IMR-90 (cell line): ENCODE measurements at regions not wholly inside any gene's neighbourhood (a gene's known extent, or its start where the extent isn't known, plus 50 kb on each side); places are given as distances from the start of the nearest gene placed in this dataset.

Experiments used
- ATAC-seq: fragments of 200-7000 bp; cut with Tn5 transposase; 2 replicates; pipeline ENCODE4 v1.9.1; 2020; ENCODE audit warnings: low read depth, mild to moderate bottlenecking, moderate library complexity
- BruUV-seq: library from RNA; stranded (reverse); fragments of 400-500 nt; replicated peaks from 2 replicates; lab custom pipeline; 2021; lab: Mats Ljungman, UMichigan
- CTCF ChIA-PET: fragments of 300-600 bp; formaldehyde crosslinking; extraction: SDS; loops from one replicate; lab custom pipeline; 2021; ENCODE audit warnings: antibody characterized with exemption; lab: Yijun Ruan, JAX
- POLR2A ChIA-PET: fragments of 300-600 bp; sonication (Branson Sonifier 250); formaldehyde crosslinking; loops from one replicate; lab custom pipeline; 2022; ENCODE audit warnings: antibody characterized with exemption; ENCODE audit not compliant: unreplicated experiment; lab: Charles Lee
- DNase-seq: peaks from one replicate; pipeline ENCODE4 v3.0.0; 2013
- H2AFZ ChIP-seq: replicated peaks from 2 replicates; pipeline ENCODE3; 2013; ENCODE audit warnings: low read length, mild to moderate bottlenecking; ENCODE audit not compliant: poor library complexity
- H2AK5ac ChIP-seq: 2 replicates; pipeline ENCODE4 v1.6.1; 2013; ENCODE audit warnings: low read depth, low read length, inconsistent platforms
- H2AK9ac ChIP-seq: replicated peaks from 2 replicates; pipeline ENCODE3; 2013; ENCODE audit warnings: mild to moderate bottlenecking, low read depth, low read length, moderate library complexity; ENCODE audit not compliant: poor library complexity
- H2BK120ac ChIP-seq: 2 replicates; pipeline ENCODE4 v1.6.1; 2013; ENCODE audit warnings: low read depth, low read length, inconsistent platforms
- H2BK15ac ChIP-seq: 3 replicates; pipeline ENCODE4 v1.6.1; 2013; ENCODE audit warnings: low read depth, low read length, inconsistent platforms
- H2BK20ac ChIP-seq: 2 replicates; pipeline ENCODE4 v1.6.1; 2013; ENCODE audit warnings: low read depth, mild to moderate bottlenecking, inconsistent platforms, low read length, moderate library complexity
- H2BK5ac ChIP-seq: 2 replicates; pipeline ENCODE4 v1.6.1; 2013; ENCODE audit warnings: mild to moderate bottlenecking, low read depth, low read length, inconsistent platforms; ENCODE audit not compliant: poor library complexity, severe bottlenecking
- H3K14ac ChIP-seq: replicated peaks from 2 replicates; pipeline ENCODE4 v1.6.1; 2013; ENCODE audit warnings: low read depth, low read length, inconsistent platforms
- H3K18ac ChIP-seq: 2 replicates; pipeline ENCODE4 v1.6.1; 2013; ENCODE audit warnings: low read depth, low read length, control low read depth
- H3K23ac ChIP-seq: 2 replicates; pipeline ENCODE4 v1.6.1; 2013; ENCODE audit warnings: low read depth, low read length, inconsistent platforms
- H3K27ac ChIP-seq: 2 replicates; pipeline ENCODE4 v1.5.1; 2013; ENCODE audit warnings: mild to moderate bottlenecking, control low read depth, low read length; ENCODE audit not compliant: insufficient read depth
- H3K27me3 ChIP-seq: 2 replicates; pipeline ENCODE4 v1.6.1; 2013; ENCODE audit warnings: low read length; ENCODE audit not compliant: control insufficient read depth, insufficient read depth
- H3K36me3 ChIP-seq: 2 replicates; pipeline ENCODE4 v1.6.1; 2013; ENCODE audit warnings: low read length, mixed read lengths; ENCODE audit not compliant: control insufficient read depth, insufficient read depth
- H3K4ac ChIP-seq: 2 replicates; pipeline ENCODE4 v1.6.1; 2013; ENCODE audit warnings: low read depth, low read length, inconsistent platforms
- H3K4me1 ChIP-seq: 2 replicates; pipeline ENCODE4 v1.6.1; 2013; ENCODE audit warnings: low read length, mixed read lengths; ENCODE audit not compliant: control insufficient read depth, insufficient read depth
- H3K4me2 ChIP-seq: 2 replicates; pipeline ENCODE4 v1.6.1; 2013; ENCODE audit warnings: low read depth, mild to moderate bottlenecking, control low read depth, low read length, moderate library complexity
- H3K4me3 ChIP-seq: 2 replicates; pipeline ENCODE4 v1.5.1; 2013; ENCODE audit warnings: low read depth, mild to moderate bottlenecking, control low read depth, low read length, moderate library complexity; ENCODE audit not compliant: insufficient read depth
- H3K56ac ChIP-seq: 2 replicates; pipeline ENCODE4 v1.6.1; 2013; ENCODE audit warnings: low read length, inconsistent platforms; ENCODE audit not compliant: insufficient read depth; ENCODE audit errors: extremely low read depth
- H3K79me1 ChIP-seq, 2 experiments: 2 replicates each; pipeline ENCODE4 v1.6.1; 2013; ENCODE audit warnings: low read length in 2 of 2, inconsistent platforms in 1 of 2, low read depth in 1 of 2
- H3K9ac ChIP-seq: 2 replicates; pipeline ENCODE4 v1.6.1; 2013; ENCODE audit warnings: low read depth, low read length, control low read depth
- H3K9me1 ChIP-seq: 2 replicates; pipeline ENCODE4 v1.6.1; 2013; ENCODE audit warnings: low read length, inconsistent platforms; ENCODE audit not compliant: insufficient read depth
- H3K9me3 ChIP-seq: 2 replicates; pipeline ENCODE4 v1.6.1; 2013; ENCODE audit warnings: low read length; ENCODE audit not compliant: control insufficient read depth, insufficient read depth
- H4K20me1 ChIP-seq: 2 replicates; pipeline ENCODE4 v1.6.1; 2013; ENCODE audit warnings: low read length, inconsistent platforms; ENCODE audit not compliant: insufficient read depth
- H4K5ac ChIP-seq: 2 replicates; pipeline ENCODE4 v1.6.1; 2013; ENCODE audit warnings: mild to moderate bottlenecking, low read depth, low read length, control low read depth
- H4K8ac ChIP-seq, 2 experiments: 2 replicates each; pipeline ENCODE4 v1.6.1; 2013; ENCODE audit warnings: low read depth in 2 of 2, low read length in 2 of 2, control low read depth in 1 of 2, inconsistent platforms in 1 of 2
- H4K91ac ChIP-seq: 2 replicates; pipeline ENCODE4 v1.6.1; 2013; ENCODE audit warnings: low read depth, low read length, inconsistent platforms; ENCODE audit not compliant: insufficient read depth
- CHD1 ChIP-seq: IDR thresholded peaks from 2 replicates; pipeline ENCODE4 v1.6.1; 2012; ENCODE audit warnings: low read depth, low read length, improper control_type of control experiment
- CTCF ChIP-seq: conservative IDR thresholded peaks from 2 replicates; pipeline ENCODE4 v1.5.1; 2012; ENCODE audit warnings: mild to moderate bottlenecking, low read depth, low read length, improper control_type of control experiment
- ELK1 ChIP-seq: fragments of 150-350 bp; IDR thresholded peaks from 2 replicates; pipeline ENCODE4 v1.6.1; 2016; ENCODE audit warnings: low read depth, mild to moderate bottlenecking, low read length, moderate library complexity, borderline replicate concordance
- MAZ ChIP-seq: IDR thresholded peaks from 2 replicates; pipeline ENCODE4 v1.6.1; 2012; ENCODE audit warnings: low read depth, mild to moderate bottlenecking, low read length, improper control_type of control experiment, moderate library complexity, borderline replicate concordance
- RCOR1 ChIP-seq: IDR thresholded peaks from 2 replicates; pipeline ENCODE4 v1.6.1; 2012; ENCODE audit warnings: mild to moderate bottlenecking, low read length, improper control_type of control experiment; ENCODE audit not compliant: insufficient replicate concordance
- dilution Hi-C: fragments of 300-500 bp; cut with HindIII; formaldehyde crosslinking; loops from one replicate; pipeline ENCODE4 v1.14.3; 2018; ENCODE audit warnings: low sequenced_read_pairs; ENCODE audit not compliant: unreplicated experiment
- in situ Hi-C: fragments of 300-500 bp; cut with MboI; formaldehyde crosslinking; loops from 3 replicates; pipeline ENCODE4 v1.14.3; 2019; ENCODE audit warnings: low sequenced_read_pairs, inconsistent platforms, mixed read lengths
- intact Hi-C: fragments of 100-400 bp; cut with micrococcal nuclease; formaldehyde crosslinking; loops from 2 replicates; pipeline ENCODE4 v1.10.0; 2022

GRCh38 chr6:139581485-139581865 is 207.0 kb upstream of the CITED2 start:
- Histone ChIP-seq H2BK20ac (peak overlapping the region; percentile 67), H2BK15ac (peak overlapping the region; percentile 10; the same call in 1 of the 3 replicates), H3K27me3 (no peaks in the 10 kb centered on the region), H3K36me3 (no peaks in the 10 kb centered on the region), H3K4ac (peak overlapping the region; percentile 42; the same call in 1 of the 2 replicates), H3K56ac (no peak overlapping the region), H2AFZ (no peak overlapping the region), H3K9ac (no peak overlapping the region), H2BK5ac (no peak overlapping the region), H4K91ac (0 out of 2 replicates have a peak overlapping the region, but pooled peaks have one; percentile 19), H3K23ac (no peak overlapping the region), H4K5ac (no peak overlapping the region), H3K4me2 (no peak overlapping the region), H3K27ac (no peak overlapping the region), H3K79me1 (peaks cover 0 to 10% of the 10 kb centered on the region in 2 experiments; a peak in 2 of 4 replicates), H3K4me1 (peaks cover 18% of the 10 kb centered on the region), H3K14ac (no peak overlapping the region; the same call in 1 of the 2 replicates), H4K8ac (no peak overlapping the region), H2BK120ac (peak overlapping the region; percentile 65; the same call in 1 of the 2 replicates), H3K9me1 (peaks cover 19% of the 10 kb centered on the region), H2AK9ac (no peak overlapping the region), H2AK5ac (no peak overlapping the region), H3K18ac (peak overlapping the region; percentile 78; the same call in 1 of the 2 replicates), H3K9me3 (no peaks in the 10 kb centered on the region), H3K4me3 (no peak overlapping the region), H4K20me1 (no peaks in the 10 kb centered on the region)
- ATAC-seq: no peak
- ChIA-PET POLR2A (no interaction called here), CTCF (no interaction called here)
- TF ChIP-seq RCOR1 (no peak), MAZ (no peak), CHD1 (no peak), ELK1 (no peak), CTCF (no peak)
- intact Hi-C loops: no loop called here
- no TSS peak for BruUV-seq
- dilution Hi-C loops: no loop called here
- in situ Hi-C loops: no loop called here
- DNase-seq: no peak
